Hematopoietic multipotent progenitor cell treated with erythropoietin and hydrocortisone succinate and interleukin-3 and kit ligand, for 4 days (in vitro differentiated cells): ENCODE measurements at regions not wholly inside any gene's neighbourhood (a gene's known extent, or its start where the extent isn't known, plus 50 kb on each side); places are given as distances from the start of the nearest gene placed in this dataset.
"Not testable (repeated sequence)": the region's sequence is repeated elsewhere in the genome, so short reads cannot be mapped to it uniquely, and the experiment has no call there.

Experiments
- DNase-seq: peaks from one replicate; pipeline ENCODE4 v3.0.0-alpha.2; 2015

DNA sequence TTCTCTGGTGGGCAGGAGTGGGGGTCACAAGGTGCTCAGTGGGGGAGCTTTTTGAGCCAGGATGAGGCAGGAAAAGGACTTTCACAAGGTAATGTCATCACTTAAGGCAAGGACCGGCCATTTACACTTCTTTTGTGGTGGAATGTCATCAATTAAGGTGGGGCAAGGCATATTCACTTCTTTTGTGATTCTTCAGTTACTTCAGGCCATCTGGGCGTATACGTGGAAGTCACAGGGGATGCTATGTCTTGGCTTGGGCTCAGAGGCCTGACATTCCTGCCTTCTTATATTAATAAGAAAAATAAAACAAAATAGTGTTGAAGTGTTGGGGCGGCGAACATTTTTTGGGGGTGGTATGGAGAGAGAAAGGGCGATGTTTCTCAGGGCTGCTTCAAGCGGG lies 179.5 kb downstream of the CD83 start:
- DNase-seq, result not testable (repeated sequence)

- not testable (repeated sequence) for DNase-seq
Observed at GRCh38 chr6:14300189-14300588, 182.6 kb downstream of the CD83 start.

- DNase-seq, result not testable (repeated sequence)
Observed at GRCh38 chr6:14300721-14301120, 183.1 kb downstream of the CD83 start.

GRCh38 chr6:14301477-14301876 lies 183.9 kb downstream of the CD83 start:
- DNase-seq, result not testable (repeated sequence)

DNA sequence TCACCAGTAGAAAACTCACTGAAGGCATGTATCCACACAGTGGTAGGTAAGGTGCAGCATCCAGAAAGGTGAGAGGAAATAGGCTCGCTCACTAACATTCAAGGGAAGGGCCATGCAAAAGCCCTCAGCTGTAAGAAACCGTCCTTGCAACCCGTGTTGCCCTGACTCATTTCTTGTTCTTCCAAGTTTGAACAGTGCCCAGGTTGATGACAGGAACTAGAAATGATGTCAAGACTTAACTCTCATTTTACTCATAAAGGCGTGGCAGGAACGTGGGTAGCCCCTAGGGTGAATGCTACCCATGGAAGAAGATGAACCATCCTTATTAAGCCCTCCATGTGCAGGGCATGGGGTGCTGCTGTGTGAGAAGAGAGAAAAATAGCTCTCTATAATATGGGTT lies 187.6 kb downstream of the CD83 start:
- DNase-seq, result no peak

DNA sequence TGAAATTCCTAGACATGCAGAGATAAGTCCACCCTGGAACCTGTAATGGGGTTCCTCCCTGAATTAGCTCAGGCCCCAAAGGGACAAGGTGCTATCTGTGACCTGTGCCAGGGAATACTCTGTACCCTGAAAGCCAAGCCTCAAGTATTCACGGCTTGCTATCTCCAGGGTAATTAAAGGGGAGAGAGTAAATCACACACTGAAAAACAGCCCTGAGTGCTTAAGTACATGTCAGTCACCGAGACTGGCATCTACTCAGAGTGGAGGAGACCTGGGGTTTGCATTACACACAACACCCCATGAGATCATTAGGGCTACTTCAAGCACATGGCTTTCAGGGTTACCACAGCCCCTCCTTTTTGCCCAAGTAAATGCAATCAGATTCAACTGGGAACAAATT lies 188.1 kb downstream of the CD83 start:
- DNase-seq, result no peak

GRCh38 chr6:14306151-14306906 lies 188.8 kb downstream of the CD83 start:
- no peak for DNase-seq

- no peak for DNase-seq
Observed at GRCh38 chr6:14309516-14309915, 191.9 kb downstream of the CD83 start.

DNA sequence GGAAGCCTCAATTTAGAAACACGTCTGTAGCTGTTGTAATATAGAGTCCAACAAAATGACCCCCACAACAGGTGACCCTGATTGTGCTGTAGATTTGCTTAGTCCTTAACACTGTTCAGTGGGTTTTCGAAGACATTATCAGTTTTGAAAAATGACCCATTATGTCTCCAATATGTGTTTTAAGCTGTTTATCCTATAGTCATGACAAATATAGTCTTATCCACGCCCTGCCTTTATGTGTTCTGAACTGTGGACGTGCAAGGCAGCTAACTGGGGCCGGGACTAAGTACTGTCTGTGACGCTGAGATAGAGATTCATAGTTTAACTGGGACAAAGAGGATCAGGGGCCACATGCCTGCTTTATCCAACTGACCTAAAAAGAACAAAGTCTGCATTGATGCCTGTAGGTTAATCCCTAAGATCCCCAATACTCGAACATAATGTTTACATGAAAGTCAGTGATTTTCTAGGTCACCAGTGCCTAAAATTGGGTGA lies 192.4 kb downstream of the CD83 start:
- DNase-seq, result no peak

DNA sequence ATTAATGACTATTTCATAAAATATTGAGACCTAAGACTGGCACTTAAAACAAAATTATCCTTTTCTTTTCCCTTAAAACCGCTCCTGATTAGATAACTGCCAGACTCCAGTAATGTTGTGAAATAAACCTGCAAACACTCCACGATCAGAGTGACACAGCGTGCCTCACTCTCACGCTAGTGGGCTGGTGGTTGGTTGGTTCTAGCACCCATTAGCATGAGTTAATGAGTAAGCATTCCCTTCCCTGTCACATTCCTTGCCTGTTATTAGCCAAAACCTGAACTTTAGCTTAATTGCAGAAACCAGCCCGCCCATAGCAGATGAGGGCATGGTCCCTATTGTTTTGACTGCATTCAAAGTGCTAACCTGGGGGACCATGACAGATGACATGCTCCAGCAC lies 193.4 kb downstream of the CD83 start:
- DNase-seq, result no peak

DNA sequence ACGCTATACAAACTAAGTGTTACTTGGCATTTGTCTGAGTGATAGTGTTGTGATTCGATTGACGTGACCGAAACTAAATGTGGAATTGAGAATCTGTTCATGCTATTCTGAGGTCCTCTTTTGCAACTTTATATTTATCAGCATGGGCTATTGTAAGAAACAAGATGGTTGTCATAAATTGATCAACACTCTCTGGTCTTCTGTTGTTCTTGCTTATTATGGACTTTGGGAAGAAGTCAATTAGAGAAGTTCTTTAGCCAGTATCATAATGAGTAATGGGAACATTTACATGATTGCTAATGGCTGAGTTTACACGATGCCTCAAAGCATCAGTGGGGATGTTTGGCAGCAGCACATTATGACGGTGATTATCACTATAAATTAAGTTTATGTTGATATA lies 195.0 kb downstream of the CD83 start:
- DNase-seq, result no peak

- no peak for DNase-seq
Observed at GRCh38 chr6:14313248-14313647, 195.7 kb downstream of the CD83 start.

DNA sequence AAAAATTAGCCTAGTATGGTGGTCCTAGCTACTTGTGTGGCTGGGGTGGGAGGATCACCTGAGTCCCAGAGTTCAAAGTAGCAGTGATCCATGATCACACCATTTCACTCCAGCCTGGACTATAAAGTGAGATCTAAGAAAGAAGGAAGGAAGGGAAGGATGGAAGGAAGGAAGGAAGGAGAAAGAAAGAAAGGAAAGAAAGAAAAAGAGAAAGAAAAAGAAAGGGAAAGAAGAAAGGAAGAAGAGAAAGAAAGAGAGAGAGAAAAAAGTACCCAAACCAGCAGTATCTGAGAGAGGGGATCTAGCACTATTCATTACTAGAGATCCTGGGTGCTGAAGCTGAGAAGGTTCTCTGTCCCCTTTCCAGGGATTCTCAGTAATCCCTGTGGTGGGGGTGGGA lies 197.8 kb downstream of the CD83 start:
- no peak for DNase-seq

DNA sequence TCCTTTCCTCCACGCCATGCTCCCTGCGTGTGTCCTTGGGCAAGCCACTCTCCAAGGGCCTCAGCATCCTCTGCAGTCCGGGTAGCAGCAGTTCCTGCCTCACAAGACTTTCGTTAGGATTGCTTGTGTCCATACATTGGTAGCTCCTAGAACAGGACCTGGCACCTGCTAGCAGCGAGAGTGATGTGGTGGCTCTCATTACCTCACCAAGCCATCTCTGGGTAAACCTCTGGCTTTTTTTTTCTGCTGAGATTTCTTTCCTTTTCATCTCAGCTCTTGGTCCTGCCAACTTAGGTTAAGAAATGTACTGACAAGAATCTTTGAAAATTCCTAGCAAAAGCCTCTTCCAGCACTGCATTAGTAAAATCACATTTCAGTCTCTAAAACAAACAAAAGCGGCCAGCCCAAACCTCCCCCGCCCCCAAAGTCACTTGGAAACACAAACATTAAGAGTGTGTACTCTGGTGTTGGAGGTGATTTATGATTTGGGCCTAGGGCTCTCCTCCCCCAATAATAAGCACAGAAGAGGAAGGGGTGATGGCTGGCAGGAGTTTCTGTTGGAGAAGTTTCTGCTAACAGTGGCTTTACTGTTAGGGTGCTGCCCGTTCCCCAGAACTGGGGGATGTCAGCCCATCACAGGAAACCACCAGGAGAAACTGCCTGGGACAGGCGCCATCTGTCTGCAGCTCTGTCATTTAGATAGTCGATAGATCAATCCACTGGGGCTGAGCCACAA lies 199.2 kb downstream of the CD83 start:
- peak; percentile 18 for DNase-seq

- DNase-seq, result no peak
Observed at GRCh38 chr6:14317387-14317970, 199.9 kb downstream of the CD83 start.

GRCh38 chr6:14320332-14320731 lies 202.8 kb downstream of the CD83 start:
- DNase-seq, result no peak

DNA sequence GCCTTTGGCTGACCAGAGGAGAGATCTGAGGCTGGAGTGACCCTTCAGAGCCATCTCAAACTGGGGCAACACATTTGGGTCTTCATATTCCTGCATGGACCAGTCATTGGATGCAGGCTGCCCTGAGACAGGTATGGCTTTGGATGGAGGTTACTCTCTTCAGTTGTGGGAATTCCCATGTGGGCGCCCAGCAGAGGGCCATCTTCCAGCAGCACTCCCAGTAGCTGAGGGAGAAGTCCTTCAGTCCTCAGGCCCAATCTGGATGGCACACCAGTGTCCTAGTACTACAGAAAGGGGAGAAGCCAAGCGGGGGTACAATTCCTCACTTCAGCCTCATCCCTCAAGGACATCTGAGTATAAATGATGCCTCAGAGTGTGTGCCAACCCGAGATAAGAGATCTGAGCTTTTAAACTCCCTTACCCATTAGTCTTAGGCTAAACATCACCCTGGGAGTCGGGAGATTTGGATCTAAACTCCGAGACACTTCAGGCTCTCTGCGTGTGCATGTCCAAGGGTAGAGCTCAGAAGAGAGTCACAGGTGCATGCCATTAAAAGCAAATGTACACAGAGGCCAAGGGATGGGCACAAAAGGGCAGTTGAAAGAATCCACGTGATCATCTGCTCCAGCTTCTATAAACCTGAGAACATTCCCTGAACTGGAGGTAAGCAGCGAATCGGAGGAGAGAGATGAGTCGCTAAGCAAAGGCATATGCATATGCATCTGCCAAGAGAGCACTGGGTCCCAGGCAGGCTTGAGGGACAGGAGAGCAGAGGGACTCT lies 204.6 kb downstream of the CD83 start:
- no peak for DNase-seq

DNA sequence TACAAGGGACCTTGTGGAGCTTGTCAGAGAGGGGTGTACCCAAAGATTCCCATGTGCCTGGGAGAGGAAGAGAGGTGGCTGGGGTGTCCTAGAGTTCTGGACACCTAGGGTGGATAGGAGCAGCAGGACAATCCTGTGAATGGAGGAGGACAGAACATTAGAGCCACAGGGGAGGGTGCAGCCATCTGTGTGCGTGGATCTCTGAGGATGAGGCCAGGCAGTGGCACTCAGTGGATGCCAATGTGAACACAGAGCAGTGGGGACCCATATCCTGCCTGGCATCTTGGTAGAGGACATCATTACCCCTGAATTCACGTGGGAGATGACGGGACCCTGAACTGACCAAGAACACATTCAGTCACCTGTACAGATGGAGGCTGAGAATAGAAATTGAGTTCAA lies 205.3 kb downstream of the CD83 start:
- no peak for DNase-seq

- no peak for DNase-seq
Observed at GRCh38 chr6:14326774-14327173, 209.2 kb downstream of the CD83 start.

GRCh38 chr6:14328163-14328562 lies 210.6 kb downstream of the CD83 start:
- DNase-seq, result no peak

DNA sequence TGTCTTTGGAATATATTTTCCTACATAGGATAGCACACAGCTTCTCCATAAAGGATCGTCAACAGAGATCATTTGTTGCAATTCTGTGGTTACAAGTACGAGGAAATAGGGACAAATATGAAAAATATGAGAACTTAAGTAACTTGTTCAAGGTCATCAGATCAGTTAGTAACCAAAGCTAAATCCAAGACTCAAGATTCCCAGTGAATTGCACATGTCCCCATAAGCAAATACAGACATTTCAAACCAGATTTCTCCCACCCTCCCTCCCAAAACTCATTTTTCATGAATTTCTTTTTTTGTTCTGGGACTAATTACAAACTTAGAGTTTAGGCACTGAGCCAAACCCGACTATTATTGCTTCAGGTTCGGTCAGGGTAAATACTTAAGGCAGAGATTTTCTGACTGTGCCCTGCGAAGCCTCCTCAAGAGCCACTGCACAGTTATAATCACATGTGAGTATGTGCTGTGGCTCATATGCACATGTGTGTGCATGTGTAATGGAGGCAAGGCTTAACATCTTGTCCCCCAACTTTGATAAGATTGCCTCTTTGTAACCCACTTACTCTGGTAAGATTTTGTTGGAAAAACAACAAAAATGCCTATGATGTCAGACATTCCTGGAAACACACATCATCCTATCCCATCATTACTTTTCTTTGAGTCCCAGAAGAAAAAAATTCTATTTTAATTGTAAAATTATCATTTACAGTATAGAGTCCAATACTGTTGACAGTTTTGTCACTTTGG lies 216.2 kb downstream of the CD83 start:
- no peak for DNase-seq

DNA sequence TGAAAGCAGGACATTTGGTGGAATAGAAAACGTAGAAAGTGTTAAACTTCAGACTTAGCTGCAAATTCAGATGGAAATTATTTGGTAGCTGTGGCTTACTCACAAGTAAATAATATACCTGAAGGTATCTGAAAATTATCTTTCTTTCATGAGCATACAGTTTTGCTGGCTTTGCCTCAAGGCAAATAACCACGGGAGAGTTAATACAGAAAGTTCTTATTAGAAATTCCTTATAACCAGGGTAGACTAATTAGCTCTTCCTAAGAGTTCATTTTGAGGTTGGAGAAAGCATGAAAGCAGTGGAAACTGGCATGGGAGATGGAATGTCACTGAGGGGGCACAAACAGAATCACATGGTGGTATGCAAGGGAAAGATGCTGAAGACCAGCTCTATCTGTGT lies 217.5 kb downstream of the CD83 start:
- DNase-seq, result no peak
